ENCODE measurements at regions not wholly inside any gene's neighbourhood (a gene's known extent, or its start where the extent isn't known, plus 50 kb on each side); places are given as distances from the start of the nearest gene placed in this dataset.

DNA sequence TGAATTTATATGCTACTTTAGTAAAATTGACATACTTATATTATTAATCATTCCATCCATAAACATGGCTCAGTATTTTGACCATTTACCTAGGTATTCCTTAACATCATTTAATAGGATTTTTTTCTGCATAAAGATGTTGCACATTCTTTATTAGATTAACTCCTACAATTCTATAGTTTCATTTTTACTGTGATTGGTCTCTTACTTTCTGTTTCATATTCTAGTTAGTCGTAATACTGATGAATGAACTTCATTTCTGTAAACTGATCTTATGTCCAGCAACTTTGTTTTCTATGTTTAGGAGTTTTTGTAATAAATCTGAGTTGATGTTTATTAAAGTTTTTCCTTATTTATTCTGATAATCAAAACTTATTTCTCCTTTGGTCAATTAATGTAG, 278.2 kb upstream of the CXXC4 start:
- no peak overlapping the region for H3K9ac ChIP-seq (replicated peaks; ENCODE audit: extremely low read depth, insufficient read depth, low read length)
- no peak overlapping the region for H2AFZ ChIP-seq (ENCODE audit: low read depth, low read length)
- ChIA-PET POLR2A (no interaction called here), CTCF (no interaction called here)
- H3K27me3 ChIP-seq (ENCODE audit: control insufficient read depth in 2 of 2, insufficient read depth in 2 of 2, low read length in 2 of 2) = no peaks in the 10 kb centered on the region
- H3K4me3 ChIP-seq (replicated peaks in 1 of 3; ENCODE audit: insufficient read depth in 1 of 3, low read depth in 1 of 3, low read length in 3 of 3) = no peak overlapping the region
- H3K27ac ChIP-seq (ENCODE audit: insufficient read depth, low read depth, low read length) = no peak overlapping the region
- intact Hi-C loops (cut with micrococcal nuclease) (no loop called here), dilution Hi-C loops (cut with MboI; ENCODE audit: extremely low pct_ligation_motif_present, low sequenced_read_pairs) (no loop called here)
- H3K79me2 ChIP-seq (ENCODE audit: control insufficient read depth, insufficient read depth, low read length) = no peaks in the 10 kb centered on the region
- TF ChIP-seq JUN (IDR thresholded peaks at IDR 0.05; ENCODE audit: borderline replicate concordance, insufficient read depth, insufficient read length, low read depth) (no peak), POLR2A (IDR thresholded peaks at IDR 0.05; ENCODE audit: low read depth, low read length) (no peak), POLR2AphosphoS5 (IDR thresholded peaks at IDR 0.05; ENCODE audit: insufficient read depth, low read depth, low read length) (no peak), MAX (IDR thresholded peaks at IDR 0.05; ENCODE audit: insufficient read depth, insufficient read length) (no peak), FOS (IDR thresholded peaks at IDR 0.05; ENCODE audit: borderline replicate concordance, insufficient read depth, low read length) (no peak), GATA2 (IDR thresholded peaks at IDR 0.05; ENCODE audit: insufficient read depth, insufficient read length, low read depth, low read length) (no peak), EZH2 (IDR thresholded peaks at IDR 0.05; ENCODE audit: borderline replicate concordance, low read depth, low read length, severe bottlenecking) (no peak), CTCF (IDR thresholded peaks at IDR 0.05; ENCODE audit: extremely low read depth in 1 of 2, insufficient read depth in 1 of 2, low read depth in 1 of 2, low read length in 2 of 2) (no peak), MYC (IDR thresholded peaks at IDR 0.05; ENCODE audit: low read depth, low read length) (no peak)
- no peaks in the 10 kb centered on the region for H3K36me3 ChIP-seq (ENCODE audit: control insufficient read depth in 2 of 2, extremely low read depth in 1 of 2, insufficient read depth in 2 of 2, low read length in 2 of 2)
- H3K4me1 ChIP-seq (ENCODE audit: control insufficient read depth, extremely low read depth, insufficient read depth, low read length) = no peaks in the 10 kb centered on the region
- no peak overlapping the region for H3K4me2 ChIP-seq (ENCODE audit: insufficient read depth, low read length)
- FAIRE-seq (no peak), DNase-seq (ENCODE audit: low read depth, low spot score) (no peak)
- H4K20me1 ChIP-seq (replicated peaks; ENCODE audit: control insufficient read depth, extremely low read depth, insufficient read depth, low read length) = no peaks in the 10 kb centered on the region
- no peaks in the 10 kb centered on the region for H3K9me3 ChIP-seq (replicated peaks; ENCODE audit: control insufficient read depth, insufficient read depth, low read length)
- no peaks in the 10 kb centered on the region for H3K9me1 ChIP-seq (replicated peaks; ENCODE audit: control insufficient read depth, extremely low read depth, insufficient read depth, low read length)
- no TSS peak for BruUV-seq (replicated peaks)

Measured in endothelial cell of umbilical vein (primary cell).